HG03196 (cell line): ENCODE measurements at regions not wholly inside any gene's neighbourhood (a gene's known extent, or its start where the extent isn't known, plus 50 kb on each side); places are given as distances from the start of the nearest gene placed in this dataset.
"Not testable (repeated sequence)": the region's sequence is repeated elsewhere in the genome, so short reads cannot be mapped to it uniquely, and the experiment has no call there.

Experiments used
- ATAC-seq: cut with Tn5 transposase; IDR thresholded peaks from one replicate; pipeline ENCODE4 v1.9.1; 2021; ENCODE audit not compliant: unreplicated experiment

GRCh38 chr6:98416027-98416426 is 418.3 kb upstream of the POU3F2 start:
- ATAC-seq, result no peak

GRCh38 chr6:98416497-98417158 is 417.7 kb upstream of the POU3F2 start:
- not testable (repeated sequence) for ATAC-seq

- ATAC-seq, result peak; percentile 82
Observed at GRCh38 chr6:98433325-98434056, 400.9 kb upstream of the POU3F2 start.

- ATAC-seq, result no peak
Observed at GRCh38 chr6:98443633-98444032, 390.7 kb upstream of the POU3F2 start.

GRCh38 chr6:98452685-98453084 is 381.7 kb upstream of the POU3F2 start:
- ATAC-seq, result no peak

- ATAC-seq, result no peak
Observed at GRCh38 chr6:98454809-98455322, 379.5 kb upstream of the POU3F2 start.

- ATAC-seq, result no peak
Observed at GRCh38 chr6:98458708-98459107, 375.7 kb upstream of the POU3F2 start.

GRCh38 chr6:98463038-98464000 is 371.1 kb upstream of the POU3F2 start:
- ATAC-seq, result no peak

GRCh38 chr6:98467091-98467490 is 367.3 kb upstream of the POU3F2 start:
- no peak for ATAC-seq

- no peak for ATAC-seq
Observed at GRCh38 chr6:98467902-98468301, 366.5 kb upstream of the POU3F2 start.

GRCh38 chr6:98469141-98469540 is 365.2 kb upstream of the POU3F2 start:
- ATAC-seq, result no peak

GRCh38 chr6:98470821-98471220 is 363.6 kb upstream of the POU3F2 start:
- ATAC-seq, result no peak

- ATAC-seq, result no peak
Observed at GRCh38 chr6:98471444-98471843, 362.9 kb upstream of the POU3F2 start.

- ATAC-seq, result no peak
Observed at GRCh38 chr6:98477231-98477630, 357.1 kb upstream of the POU3F2 start.

GRCh38 chr6:98484696-98485095 is 349.7 kb upstream of the POU3F2 start:
- no peak for ATAC-seq

GRCh38 chr6:98485593-98485992 is 348.8 kb upstream of the POU3F2 start:
- ATAC-seq, result no peak

GRCh38 chr6:98486057-98486456 is 348.3 kb upstream of the POU3F2 start:
- no peak for ATAC-seq

- ATAC-seq, result no peak
Observed at GRCh38 chr6:98487612-98488011, 346.8 kb upstream of the POU3F2 start.

GRCh38 chr6:98498144-98498775 is 336.1 kb upstream of the POU3F2 start:
- no peak for ATAC-seq

- no peak for ATAC-seq
Observed at GRCh38 chr6:98498866-98499265, 335.5 kb upstream of the POU3F2 start.
